GM21381 (cell line): ENCODE measurements at regions not wholly inside any gene's neighbourhood (a gene's known extent, or its start where the extent isn't known, plus 50 kb on each side); places are given as distances from the start of the nearest gene placed in this dataset.

Experiments used
- ATAC-seq: cut with Tn5 transposase; IDR thresholded peaks from one replicate; pipeline ENCODE4 v1.9.1; 2021; ENCODE audit warnings: mild to moderate bottlenecking, moderate library complexity; ENCODE audit not compliant: unreplicated experiment

GRCh38 chr20:41952166-41952565 lies 334.0 kb upstream of the CHD6 start:
- ATAC-seq = no peak

GRCh38 chr20:41951615-41952014 lies 333.4 kb upstream of the CHD6 start:
- no peak for ATAC-seq

GRCh38 chr20:41939659-41940058 lies 321.5 kb upstream of the CHD6 start:
- ATAC-seq = no peak

- ATAC-seq = no peak
Observed at GRCh38 chr20:41938353-41938752, 320.2 kb upstream of the CHD6 start.

GRCh38 chr20:41935259-41935791 lies 317.1 kb upstream of the CHD6 start:
- no peak for ATAC-seq

GRCh38 chr20:41932431-41932830 lies 314.3 kb upstream of the CHD6 start:
- ATAC-seq = no peak

- no peak for ATAC-seq
Observed at GRCh38 chr20:41927655-41928054, 309.5 kb upstream of the CHD6 start.

GRCh38 chr20:41927189-41927588 lies 309.0 kb upstream of the CHD6 start:
- no peak for ATAC-seq

- no peak for ATAC-seq
Observed at GRCh38 chr20:41925476-41925875, 307.3 kb upstream of the CHD6 start.

- no peak for ATAC-seq
Observed at GRCh38 chr20:41923624-41924023, 305.4 kb upstream of the CHD6 start.

- no peak for ATAC-seq
Observed at GRCh38 chr20:41913146-41913545, 295.0 kb upstream of the CHD6 start.

GRCh38 chr20:41910558-41910957 lies 292.4 kb upstream of the CHD6 start:
- ATAC-seq = no peak

GRCh38 chr20:41905199-41905598 lies 287.0 kb upstream of the CHD6 start:
- no peak for ATAC-seq

- no peak for ATAC-seq
Observed at GRCh38 chr20:41903586-41903985, 285.4 kb upstream of the CHD6 start.

- no peak for ATAC-seq
Observed at GRCh38 chr20:41902346-41902745, 284.2 kb upstream of the CHD6 start.

GRCh38 chr20:41900201-41900691 lies 282.1 kb upstream of the CHD6 start:
- ATAC-seq = no peak

GRCh38 chr20:41897708-41898107 lies 279.5 kb upstream of the CHD6 start:
- no peak for ATAC-seq

GRCh38 chr20:41895241-41896032 lies 277.3 kb upstream of the CHD6 start:
- no peak for ATAC-seq

- no peak for ATAC-seq
Observed at GRCh38 chr20:41894255-41894963, 276.2 kb upstream of the CHD6 start.

GRCh38 chr20:41892031-41892430 lies 273.9 kb upstream of the CHD6 start:
- no peak for ATAC-seq

GRCh38 chr20:41889844-41890224 lies 271.7 kb upstream of the CHD6 start:
- ATAC-seq = no peak
